GM23248 (cell line): ENCODE measurements at regions not wholly inside any gene's neighbourhood (a gene's known extent, or its start where the extent isn't known, plus 50 kb on each side); places are given as distances from the start of the nearest gene placed in this dataset.

Experiments
- DNase-seq: peaks from one replicate; pipeline ENCODE4 v3.0.0-alpha.2; 2015
- H2AFZ ChIP-seq: fragments of 200-600 bp; sonication (generic); 2 replicates; pipeline ENCODE4 v1.6.1; 2016; ENCODE audit warnings: antibody characterized with exemption
- H3F3A ChIP-seq: fragments of 200-600 bp; sonication (generic); 2 replicates; pipeline ENCODE4 v1.6.1; 2016; ENCODE audit warnings: mild to moderate bottlenecking, antibody characterized with exemption, mixed run types; ENCODE audit not compliant: insufficient read depth
- H3K27ac ChIP-seq: fragments of 200-600 bp; sonication (generic); 2 replicates; pipeline ENCODE4 v1.5.1; 2016; ENCODE audit warnings: mild to moderate bottlenecking
- H3K27me3 ChIP-seq: fragments of 200-600 bp; sonication (generic); replicated peaks from 2 replicates; pipeline ENCODE4 v1.6.1; 2016; ENCODE audit warnings: mild to moderate bottlenecking; ENCODE audit not compliant: insufficient read depth
- H3K36me3 ChIP-seq: fragments of 200-600 bp; sonication (generic); 2 replicates; pipeline ENCODE4 v1.6.1; 2016; ENCODE audit warnings: low read depth, mild to moderate bottlenecking
- H3K4me1 ChIP-seq: fragments of 200-600 bp; sonication (generic); 2 replicates; pipeline ENCODE4 v1.6.1; 2016; ENCODE audit warnings: mild to moderate bottlenecking; ENCODE audit not compliant: insufficient read depth
- H3K4me2 ChIP-seq: fragments of 200-600 bp; sonication (generic); one replicate; pipeline ENCODE4 v1.6.1; 2016; ENCODE audit warnings: mild to moderate bottlenecking; ENCODE audit not compliant: unreplicated experiment
- H3K4me3 ChIP-seq: fragments of 200-600 bp; sonication (generic); 2 replicates; pipeline ENCODE4 v1.5.1; 2016; ENCODE audit warnings: mild to moderate bottlenecking
- H3K79me2 ChIP-seq: fragments of 200-600 bp; sonication (generic); 2 replicates; pipeline ENCODE4 v1.6.1; 2016; ENCODE audit warnings: mild to moderate bottlenecking; ENCODE audit not compliant: insufficient read depth
- H3K9ac ChIP-seq: fragments of 200-600 bp; sonication (generic); 2 replicates; pipeline ENCODE4 v1.6.1; 2016; ENCODE audit warnings: mild to moderate bottlenecking
- H3K9me2 ChIP-seq: fragments of 200-600 bp; sonication (generic); 2 replicates; pipeline ENCODE4 v1.6.1; 2016; ENCODE audit warnings: mixed run types, mild to moderate bottlenecking, moderate library complexity; ENCODE audit not compliant: insufficient read depth
- H3K9me3 ChIP-seq: fragments of 200-600 bp; sonication (generic); one replicate; pipeline ENCODE4 v1.6.1; 2017; ENCODE audit warnings: low read depth
- H4K20me1 ChIP-seq: fragments of 200-600 bp; sonication (generic); 2 replicates; pipeline ENCODE4 v1.6.0; 2016; ENCODE audit not compliant: insufficient read depth
- EZH2 ChIP-seq: fragments of 200-600 bp; sonication (generic); IDR thresholded peaks from 2 replicates; pipeline ENCODE4 v1.6.1; 2018; ENCODE audit warnings: antibody characterized with exemption, mild to moderate bottlenecking; ENCODE audit not compliant: insufficient read depth, poor library complexity, severe bottlenecking
- EZH2phosphoT487 ChIP-seq: fragments of 200-600 bp; sonication (generic); IDR thresholded peaks from 2 replicates; pipeline ENCODE4 v1.6.1; 2018; ENCODE audit warnings: antibody characterized with exemption, moderate library complexity, mild to moderate bottlenecking, low read depth; ENCODE audit not compliant: insufficient read depth
- WGBS, 2 experiments: methylation state at CpG; one replicate each; pipeline ENCODE4 v1.1.6; 2015 to 2017; ENCODE audit warnings: low lambda C conversion rate in 2 of 2, low coverage in 1 of 2; ENCODE audit errors: missing lambda C conversion rate in 2 of 2; 5-methylcytosine and 5-hydroxymethylcytosine counted together
- in situ Hi-C: fragments of 300-500 bp; cut with MboI; formaldehyde crosslinking; loops from 2 replicates; pipeline ENCODE4 v1.15.0; 2020

- TF ChIP-seq EZH2 (no peak), EZH2phosphoT487 (no peak)
- 31 to 36% methylated on average over 11 to 12 of the region's 12 CpGs for WGBS, 2 experiments
- no peak overlapping the region for H2AFZ ChIP-seq
- H3K9ac ChIP-seq, result no peak overlapping the region
- in situ Hi-C loops, result no loop called here
- no peaks in the 10 kb centered on the region for H3K9me2 ChIP-seq
- no peak overlapping the region for H3K27ac ChIP-seq
- H3K79me2 ChIP-seq, result no peaks in the 10 kb centered on the region
- H3K4me2 ChIP-seq, result no peak overlapping the region
- no peaks in the 10 kb centered on the region for H3K27me3 ChIP-seq
- H3F3A ChIP-seq, result no peaks in the 10 kb centered on the region
- DNase-seq, result no peak
- H3K36me3 ChIP-seq, result no peaks in the 10 kb centered on the region
- H3K9me3 ChIP-seq, result no peaks in the 10 kb centered on the region
- H3K4me3 ChIP-seq, result no peak overlapping the region
- no peaks in the 10 kb centered on the region for H3K4me1 ChIP-seq
- no peaks in the 10 kb centered on the region for H4K20me1 ChIP-seq
These were observed 134.5 kb downstream of the PAX1 start for GRCh38 chr20:21839982-21840381.

- Histone ChIP-seq H3K79me2 (no peaks in the 10 kb centered on the region), H3K9me2 (no peaks in the 10 kb centered on the region), H3K27ac (no peak overlapping the region), H4K20me1 (no peaks in the 10 kb centered on the region), H3K27me3 (no peaks in the 10 kb centered on the region), H3K9ac (no peak overlapping the region), H3K4me1 (no peaks in the 10 kb centered on the region), H3K4me3 (no peak overlapping the region), H3K9me3 (no peaks in the 10 kb centered on the region), H3F3A (no peaks in the 10 kb centered on the region), H3K36me3 (no peaks in the 10 kb centered on the region), H3K4me2 (no peak overlapping the region), H2AFZ (no peak overlapping the region)
- in situ Hi-C loops, result no loop called here
- TF ChIP-seq EZH2phosphoT487 (no peak), EZH2 (no peak)
- WGBS, 2 experiments, result 30 to 45% methylated on average over 1 of the region's 1 CpG
- DNase-seq, result no peak
These were observed 130.9 kb downstream of the PAX1 start for GRCh38 chr20:21836346-21836745.

- WGBS, 2 experiments, result 30 to 60% methylated on average over 1 of the region's 1 CpG
- H3K36me3 ChIP-seq, result no peaks in the 10 kb centered on the region
- no peak overlapping the region for H3K9ac ChIP-seq
- H3K4me1 ChIP-seq, result no peaks in the 10 kb centered on the region
- H2AFZ ChIP-seq, result no peak overlapping the region
- in situ Hi-C loops, result no loop called here
- H3F3A ChIP-seq, result no peaks in the 10 kb centered on the region
- H3K4me3 ChIP-seq, result no peak overlapping the region
- H3K9me3 ChIP-seq, result no peaks in the 10 kb centered on the region
- no peaks in the 10 kb centered on the region for H4K20me1 ChIP-seq
- no peaks in the 10 kb centered on the region for H3K27me3 ChIP-seq
- no peak for TF ChIP-seq EZH2
- TF ChIP-seq EZH2phosphoT487, result no peak
- H3K9me2 ChIP-seq, result no peaks in the 10 kb centered on the region
- no peak for DNase-seq
- no peak overlapping the region for H3K27ac ChIP-seq
- H3K4me2 ChIP-seq, result no peak overlapping the region
- H3K79me2 ChIP-seq, result no peaks in the 10 kb centered on the region
These were observed 129.6 kb downstream of the PAX1 start for GRCh38 chr20:21835042-21835441.

- Histone ChIP-seq H3K36me3 (no peaks in the 10 kb centered on the region), H3F3A (no peaks in the 10 kb centered on the region), H3K4me1 (no peaks in the 10 kb centered on the region), H3K9me3 (no peaks in the 10 kb centered on the region), H3K79me2 (no peaks in the 10 kb centered on the region), H3K4me2 (no peak overlapping the region), H3K27me3 (no peaks in the 10 kb centered on the region), H3K9ac (no peak overlapping the region), H3K9me2 (no peaks in the 10 kb centered on the region), H2AFZ (no peak overlapping the region), H3K27ac (no peak overlapping the region), H3K4me3 (no peak overlapping the region), H4K20me1 (no peaks in the 10 kb centered on the region)
- 11 to 13% methylated on average over 8 of the region's 8 CpGs for WGBS, 2 experiments
- in situ Hi-C loops, result no loop called here
- TF ChIP-seq EZH2phosphoT487 (no peak), EZH2 (no peak)
- no peak for DNase-seq
These were observed 127.2 kb downstream of the PAX1 start for GRCh38 chr20:21832442-21833385.
